Mesothelial cell of epicardium (in vitro differentiated cells): ENCODE measurements at regions not wholly inside any gene's neighbourhood (a gene's known extent, or its start where the extent isn't known, plus 50 kb on each side); places are given as distances from the start of the nearest gene placed in this dataset.
A peak's percentile ranks its signal among the peaks of the same experiment; 100 is the strongest.

ENCODE experiments used
- DNase-seq, 2 experiments: peaks; one replicate each; pipeline ENCODE4 v3.0.0; 2021; ENCODE audit warnings: low spot score in 2 of 2; ENCODE audit not compliant: unreplicated experiment in 2 of 2
- H3K27ac Mint-ChIP-seq: 2 replicates; pipeline ENCODE4 v1.8.0; 2021; ENCODE audit warnings: mixed read lengths
- H3K27me3 Mint-ChIP-seq: 2 replicates; pipeline ENCODE4 v1.8.0; 2021; ENCODE audit warnings: low read depth, mixed read lengths
- H3K36me3 Mint-ChIP-seq: 2 replicates; pipeline ENCODE4 v1.8.0; 2021; ENCODE audit warnings: mixed read lengths
- H3K4me1 Mint-ChIP-seq: 2 replicates; pipeline ENCODE4 v1.8.0; 2021; ENCODE audit warnings: mixed read lengths
- H3K4me3 Mint-ChIP-seq: 2 replicates; pipeline ENCODE4 v1.8.0; 2021; ENCODE audit warnings: mild to moderate bottlenecking, moderate library complexity, mixed read lengths
- H3K9me3 Mint-ChIP-seq: 2 replicates; pipeline ENCODE4 v1.8.0; 2021; ENCODE audit warnings: mixed read lengths
- TF ChIP-seq, protein P1 (sequence below): fragments of 200-600 bp; sonication (generic); IDR thresholded peaks from one replicate; pipeline ENCODE4 v1.5.0; 2021; ENCODE audit warnings: antibody characterized with exemption; ENCODE audit not compliant: unreplicated experiment

DNA sequence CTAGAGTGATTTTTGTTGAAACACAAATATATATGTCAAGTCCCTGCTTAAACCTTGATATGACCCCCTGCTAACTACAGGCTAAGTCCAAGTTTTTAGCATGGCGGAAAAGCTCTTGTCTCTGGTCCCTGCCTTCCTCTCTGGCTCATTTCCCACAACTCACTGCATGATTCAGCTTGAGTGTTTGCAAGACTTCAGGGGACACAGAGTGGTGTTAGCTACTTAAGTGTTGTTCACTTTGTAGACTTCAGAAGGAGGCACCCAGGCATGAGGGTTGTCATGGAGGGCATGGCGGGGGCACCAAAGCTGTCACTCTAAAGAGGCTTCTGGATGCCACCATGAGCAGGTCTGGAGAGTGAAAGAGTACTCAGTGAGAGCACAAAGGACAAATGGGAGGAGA lies 362.4 kb upstream of the ACTBL2 start:
- Mint-ChIP-seq H3K9me3 (peaks cover 10% of the 10 kb centered on the region), H3K4me1 (peaks cover 33% of the 10 kb centered on the region), H3K36me3 (peaks cover 2% of the 10 kb centered on the region), H3K4me3 (no peak overlapping the region), H3K27ac (peak overlapping the region; percentile 48), H3K27me3 (no peaks in the 10 kb centered on the region)
- DNase-seq = no peak
- TF ChIP-seq, protein P1, sequence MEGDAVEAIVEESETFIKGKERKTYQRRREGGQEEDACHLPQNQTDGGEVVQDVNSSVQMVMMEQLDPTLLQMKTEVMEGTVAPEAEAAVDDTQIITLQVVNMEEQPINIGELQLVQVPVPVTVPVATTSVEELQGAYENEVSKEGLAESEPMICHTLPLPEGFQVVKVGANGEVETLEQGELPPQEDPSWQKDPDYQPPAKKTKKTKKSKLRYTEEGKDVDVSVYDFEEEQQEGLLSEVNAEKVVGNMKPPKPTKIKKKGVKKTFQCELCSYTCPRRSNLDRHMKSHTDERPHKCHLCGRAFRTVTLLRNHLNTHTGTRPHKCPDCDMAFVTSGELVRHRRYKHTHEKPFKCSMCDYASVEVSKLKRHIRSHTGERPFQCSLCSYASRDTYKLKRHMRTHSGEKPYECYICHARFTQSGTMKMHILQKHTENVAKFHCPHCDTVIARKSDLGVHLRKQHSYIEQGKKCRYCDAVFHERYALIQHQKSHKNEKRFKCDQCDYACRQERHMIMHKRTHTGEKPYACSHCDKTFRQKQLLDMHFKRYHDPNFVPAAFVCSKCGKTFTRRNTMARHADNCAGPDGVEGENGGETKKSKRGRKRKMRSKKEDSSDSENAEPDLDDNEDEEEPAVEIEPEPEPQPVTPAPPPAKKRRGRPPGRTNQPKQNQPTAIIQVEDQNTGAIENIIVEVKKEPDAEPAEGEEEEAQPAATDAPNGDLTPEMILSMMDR = no peak

DNA sequence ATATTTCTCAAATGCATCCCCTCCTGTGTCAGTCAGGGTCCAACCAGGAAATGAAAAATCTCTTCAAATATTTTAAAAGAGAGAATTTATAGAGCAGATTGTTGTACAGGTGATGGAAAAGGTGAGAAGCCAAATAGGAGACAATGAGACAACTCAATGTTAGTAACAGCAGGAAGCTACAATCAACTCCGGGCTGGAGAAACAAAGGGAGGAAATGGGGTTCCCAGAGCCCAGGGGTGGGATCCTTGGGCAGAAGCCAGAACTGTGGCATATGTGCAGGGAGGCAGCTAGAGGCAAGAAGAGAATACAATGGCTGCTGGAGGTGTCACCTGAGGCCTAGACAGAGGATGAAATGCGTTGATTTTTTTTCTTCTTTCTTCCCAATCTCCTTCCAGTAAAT lies 361.8 kb upstream of the ACTBL2 start:
- Mint-ChIP-seq H3K27ac (no peak overlapping the region), H3K36me3 (peaks cover 2% of the 10 kb centered on the region), H3K4me3 (no peak overlapping the region), H3K27me3 (no peaks in the 10 kb centered on the region), H3K4me1 (peaks cover 40% of the 10 kb centered on the region), H3K9me3 (peaks cover 10% of the 10 kb centered on the region)
- no peak for DNase-seq
- TF ChIP-seq, protein P1 = no peak

DNA sequence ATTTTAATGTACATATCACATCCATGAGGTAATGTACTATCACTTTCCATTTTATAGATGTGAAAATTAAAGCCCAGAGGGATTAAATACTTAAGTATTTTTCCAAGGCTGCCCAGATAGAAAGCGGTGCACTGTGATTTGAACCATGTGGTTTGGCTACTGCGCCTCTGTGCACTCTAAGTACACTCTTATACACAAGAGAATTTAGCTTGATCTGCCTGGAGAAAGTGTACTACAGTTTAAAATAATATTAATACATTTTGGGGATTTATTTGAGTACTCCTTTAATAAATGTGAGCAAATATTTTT lies 360.4 kb upstream of the ACTBL2 start:
- H3K4me1 Mint-ChIP-seq = peaks cover 52% of the 10 kb centered on the region
- H3K27me3 Mint-ChIP-seq = no peaks in the 10 kb centered on the region
- no peak overlapping the region for H3K4me3 Mint-ChIP-seq
- peaks cover 3% of the 10 kb centered on the region for H3K9me3 Mint-ChIP-seq
- TF ChIP-seq, protein P1 = no peak
- peaks cover 2% of the 10 kb centered on the region for H3K36me3 Mint-ChIP-seq
- DNase-seq = no peak
- H3K27ac Mint-ChIP-seq = peak overlapping the region; percentile 86

DNA sequence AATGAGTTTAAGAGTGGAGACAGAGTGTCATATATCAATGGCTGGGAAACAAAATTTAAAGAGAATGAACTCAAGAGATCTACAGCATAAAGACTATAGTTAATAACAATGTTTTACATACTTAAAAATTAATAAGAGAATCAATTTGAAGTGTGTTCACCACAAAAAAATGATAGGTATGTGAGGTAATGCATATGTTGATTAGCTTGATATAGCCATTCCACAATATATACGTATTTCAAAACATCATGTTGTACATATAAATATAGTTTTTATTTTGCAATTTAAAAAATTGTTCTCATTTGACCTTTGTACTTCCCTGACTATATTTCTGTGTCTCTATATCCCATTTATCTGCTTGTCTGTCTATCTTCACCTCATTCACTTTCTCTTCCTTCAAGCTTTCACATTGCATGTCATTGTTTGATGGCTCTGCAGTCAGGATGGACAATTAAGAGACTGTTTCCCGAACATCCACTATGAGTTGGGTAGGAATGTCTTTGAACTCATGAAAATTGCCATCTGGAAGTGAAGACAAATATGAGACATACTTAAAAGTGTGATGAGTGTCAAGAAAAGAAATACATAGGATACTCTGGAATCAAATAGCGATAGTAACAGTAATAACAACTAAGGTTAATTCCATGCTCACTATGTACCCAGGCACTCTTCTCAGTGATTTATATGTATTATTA lies 359.9 kb upstream of the ACTBL2 start:
- Mint-ChIP-seq H3K36me3 (peaks cover 2% of the 10 kb centered on the region), H3K9me3 (peaks cover 3% of the 10 kb centered on the region), H3K27ac (peak overlapping the region; percentile 98), H3K4me1 (peaks cover 56% of the 10 kb centered on the region), H3K27me3 (no peaks in the 10 kb centered on the region), H3K4me3 (no peak overlapping the region)
- no peak for DNase-seq
- TF ChIP-seq, protein P1 = no peak

DNA sequence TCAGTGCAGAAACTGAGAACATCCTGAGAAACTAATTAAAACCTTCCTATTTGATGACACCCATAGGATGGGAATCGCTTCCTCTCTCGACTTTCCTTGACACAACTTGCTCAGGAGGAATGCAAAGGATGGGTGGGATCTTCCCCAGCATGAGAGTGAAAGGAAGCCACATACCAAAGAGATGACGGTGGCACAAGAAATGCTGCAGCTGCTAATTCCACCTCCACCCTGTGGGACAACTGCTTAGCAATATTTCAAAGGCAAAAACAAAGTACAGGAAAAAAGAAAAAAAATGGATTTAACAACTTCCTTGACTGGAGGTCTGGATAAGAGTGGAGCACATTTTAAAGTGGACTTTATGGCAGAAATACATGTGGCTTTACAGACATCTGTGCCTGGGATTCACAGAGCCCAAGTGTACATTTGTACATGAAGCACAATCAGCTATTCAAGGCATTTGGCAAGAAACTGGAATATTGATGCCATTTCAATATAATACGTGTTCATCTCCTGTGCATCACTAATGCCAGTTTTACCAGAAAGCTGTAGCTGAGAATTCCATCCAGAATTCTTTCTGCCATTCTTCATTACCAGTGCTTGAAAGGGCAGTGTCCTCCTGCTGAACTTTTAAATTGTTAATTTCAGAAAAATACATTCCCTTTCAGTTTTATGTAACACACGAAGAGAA lies 359.2 kb upstream of the ACTBL2 start:
- peak; percentile 25 to 50 for DNase-seq
- Mint-ChIP-seq H3K36me3 (peaks cover 2% of the 10 kb centered on the region), H3K4me3 (no peak overlapping the region), H3K4me1 (peaks cover 60% of the 10 kb centered on the region), H3K27me3 (no peaks in the 10 kb centered on the region), H3K9me3 (peaks cover 4% of the 10 kb centered on the region), H3K27ac (peak overlapping the region; percentile 98)
- TF ChIP-seq, protein P1 = no peak
